H1 (cell line): ENCODE measurements at regions not wholly inside any gene's neighbourhood (a gene's known extent, or its start where the extent isn't known, plus 50 kb on each side); places are given as distances from the start of the nearest gene placed in this dataset.

ENCODE experiments used
- CTCF ChIP-seq, 3 experiments: IDR thresholded peaks; 1 replicate in 2 of 3; 2 replicates in 1 of 3; pipeline versions ENCODE4 v1.5.1 to v1.6.1; 2011; ENCODE audit warnings: low read length in 3 of 3, mild to moderate bottlenecking in 3 of 3, inconsistent platforms in 2 of 3, low read depth in 1 of 3, moderate library complexity in 1 of 3; ENCODE audit not compliant: insufficient read depth in 1 of 3; ENCODE audit errors: control extremely low read depth in 1 of 3
- KDM1A ChIP-seq: fragments of 200-600, 300-600 bp; sonication (generic); IDR thresholded peaks from 2 replicates; pipeline ENCODE4 v1.7.1; 2016; ENCODE audit warnings: mild to moderate bottlenecking, low read length, borderline replicate concordance
- NANOG ChIP-seq: IDR thresholded peaks from 2 replicates; pipeline ENCODE4 v1.6.1; 2011; ENCODE audit warnings: low read length, low read depth, mild to moderate bottlenecking, inconsistent platforms; ENCODE audit not compliant: insufficient read depth, poor library complexity, severe bottlenecking
- NRF1 ChIP-seq: IDR thresholded peaks from 2 replicates; pipeline ENCODE4 v1.6.1; 2011; ENCODE audit warnings: mild to moderate bottlenecking, low read depth, low read length, improper control_type of control experiment
- ZNF274 ChIP-seq: IDR thresholded peaks from 2 replicates; pipeline ENCODE4 v1.7.0; 2012; ENCODE audit warnings: low read length, borderline replicate concordance; ENCODE audit errors: extremely low read depth

- no peak for TF ChIP-seq KDM1A
- TF ChIP-seq NANOG, result no peak
- no peak for TF ChIP-seq CTCF (IDR thresholded peaks at IDR 0.05; ENCODE audit: control extremely low read depth in 1 of 3, insufficient read depth in 1 of 3, low read depth in 1 of 3, low read length in 3 of 3)
- TF ChIP-seq NRF1, result no peak
- TF ChIP-seq ZNF274, result no peak
These were observed 341.7 kb downstream of the CD83 start (continued) for GRCh38 chr6:14459315-14459714.
